ENCODE measurements at regions not wholly inside any gene's neighbourhood (a gene's known extent, or its start where the extent isn't known, plus 50 kb on each side); places are given as distances from the start of the nearest gene placed in this dataset.

GRCh38 chr13:99642841-99643240 is 141.6 kb downstream of the TM9SF2 start:
- TF ChIP-seq POLR2AphosphoS5 (IDR thresholded peaks at IDR 0.05; ENCODE audit: low read depth, low read length) (no peak), TAF1 (IDR thresholded peaks at IDR 0.05; ENCODE audit: borderline replicate concordance, insufficient read depth, low read length) (no peak), REST (IDR thresholded peaks at IDR 0.05; ENCODE audit: insufficient read depth in 1 of 2, low read depth in 2 of 2, low read length in 2 of 2) (no peak)

Measured in PFSK-1 (cell line).